ENCODE measurements at regions not wholly inside any gene's neighbourhood (a gene's known extent, or its start where the extent isn't known, plus 50 kb on each side); places are given as distances from the start of the nearest gene placed in this dataset.

- FAIRE-seq (peak; percentile 24), DNase-seq (ENCODE audit: low read depth, low spot score) (no peak)
- ChIA-PET CTCF (interaction anchor here (0.9 to 1.6 kb wide), 2 partner anchors 9 to 30 kb away, joined by 3 to 7 read pairs; no protein-coding TSS in a partner anchor), POLR2A (no interaction called here)
- no peaks in the 10 kb centered on the region for H4K20me1 ChIP-seq (replicated peaks; ENCODE audit: control insufficient read depth, extremely low read depth, insufficient read depth, low read length)
- TF ChIP-seq FOS (IDR thresholded peaks at IDR 0.05; ENCODE audit: borderline replicate concordance, insufficient read depth, low read length) = no peak
- TF ChIP-seq GATA2 (IDR thresholded peaks at IDR 0.05; ENCODE audit: insufficient read depth, insufficient read length, low read depth, low read length) = no peak
- no peak for TF ChIP-seq CTCF (IDR thresholded peaks at IDR 0.05; ENCODE audit: extremely low read depth in 1 of 2, insufficient read depth in 1 of 2, low read depth in 1 of 2, low read length in 2 of 2)
- no peak for TF ChIP-seq MYC (IDR thresholded peaks at IDR 0.05; ENCODE audit: low read depth, low read length)
- TF ChIP-seq MAX (IDR thresholded peaks at IDR 0.05; ENCODE audit: insufficient read depth, insufficient read length) = no peak
- no peak for TF ChIP-seq EZH2 (IDR thresholded peaks at IDR 0.05; ENCODE audit: borderline replicate concordance, low read depth, low read length, severe bottlenecking)
- TF ChIP-seq JUN (IDR thresholded peaks at IDR 0.05; ENCODE audit: borderline replicate concordance, insufficient read depth, insufficient read length, low read depth) = no peak
- TF ChIP-seq POLR2A (IDR thresholded peaks at IDR 0.05; ENCODE audit: low read depth, low read length) = no peak
- TF ChIP-seq POLR2AphosphoS5 (IDR thresholded peaks at IDR 0.05; ENCODE audit: insufficient read depth, low read depth, low read length) = no peak
- H3K4me1 ChIP-seq (ENCODE audit: control insufficient read depth, extremely low read depth, insufficient read depth, low read length) = no peaks in the 10 kb centered on the region
- no peaks in the 10 kb centered on the region for H3K79me2 ChIP-seq (ENCODE audit: control insufficient read depth, insufficient read depth, low read length)
- no peaks in the 10 kb centered on the region for H3K27me3 ChIP-seq (ENCODE audit: control insufficient read depth in 2 of 2, insufficient read depth in 2 of 2, low read length in 2 of 2)
- H3K9me3 ChIP-seq (replicated peaks; ENCODE audit: control insufficient read depth, insufficient read depth, low read length) = no peaks in the 10 kb centered on the region
- dilution Hi-C loops (cut with MboI; ENCODE audit: extremely low pct_ligation_motif_present, low sequenced_read_pairs) = no loop called here
- intact Hi-C loops (cut with micrococcal nuclease) = no loop called here
- H3K9me1 ChIP-seq (replicated peaks; ENCODE audit: control insufficient read depth, extremely low read depth, insufficient read depth, low read length) = no peaks in the 10 kb centered on the region
- no peak overlapping the region for H3K27ac ChIP-seq (ENCODE audit: insufficient read depth, low read depth, low read length)
- H3K36me3 ChIP-seq (ENCODE audit: control insufficient read depth in 2 of 2, extremely low read depth in 1 of 2, insufficient read depth in 2 of 2, low read length in 2 of 2) = no peaks in the 10 kb centered on the region
- no peak overlapping the region for H2AFZ ChIP-seq (ENCODE audit: low read depth, low read length)
- no peak overlapping the region for H3K4me2 ChIP-seq (ENCODE audit: insufficient read depth, low read length)
- BruUV-seq (replicated peaks) = no TSS peak
- H3K9ac ChIP-seq (replicated peaks; ENCODE audit: extremely low read depth, insufficient read depth, low read length) = no peak overlapping the region
- H3K4me3 ChIP-seq (replicated peaks in 1 of 3; ENCODE audit: insufficient read depth in 1 of 3, low read depth in 1 of 3, low read length in 3 of 3) = no peak overlapping the region
Observed at GRCh38 chr4:185991770-185992169, 77.2 kb upstream of the TLR3 start.
